SK-N-SH (cell line): ENCODE measurements at regions not wholly inside any gene's neighbourhood (a gene's known extent, or its start where the extent isn't known, plus 50 kb on each side); places are given as distances from the start of the nearest gene placed in this dataset.

Experiments
- CTCF ChIA-PET: fragments of 300-600, 350-600 bp; formaldehyde crosslinking; extraction: SDS; loops from one replicate; lab custom pipeline; 2021; lab: Yijun Ruan, JAX
- POLR2A ChIA-PET: fragments of 350-600 bp; sonication (Branson Sonifier 250); formaldehyde crosslinking; extraction: SDS; loops from one replicate; lab custom pipeline; 2020; ENCODE audit warnings: antibody characterized with exemption, inconsistent platforms; lab: Yijun Ruan, JAX
- DNase-seq: peaks from one replicate; pipeline ENCODE4 v3.0.0; 2012
- H2AFZ ChIP-seq: fragments of 200-600 bp; sonication (generic); 2 replicates; pipeline ENCODE4 v1.8.1; 2016; ENCODE audit warnings: antibody characterized with exemption, mild to moderate bottlenecking, low read depth
- H3F3A ChIP-seq: fragments of 200-600 bp; sonication (generic); replicated peaks from 2 replicates; pipeline ENCODE3; 2016; ENCODE audit warnings: antibody characterized with exemption, mild to moderate bottlenecking; ENCODE audit not compliant: insufficient read depth
- H3K27ac ChIP-seq, 2 experiments: fragments of 200-500 bp in 1 of 2; fragments of 200-600 bp in 1 of 2; sonication (Bioruptor generic) in 1 of 2; sonication (generic), shearing (Covaris generic) in 1 of 2; 2 replicates each; pipeline versions ENCODE4 v1.5.1 to v1.6.1; 2014 to 2016; ENCODE audit warnings: low read depth in 2 of 2, inconsistent platforms in 1 of 2, low read length in 1 of 2, mild to moderate bottlenecking in 1 of 2, mixed read lengths in 1 of 2
- H3K27me3 ChIP-seq: fragments of 200-600 bp; sonication (generic), shearing (Covaris generic); 2 replicates; pipeline ENCODE4 v1.6.1; 2016; ENCODE audit warnings: mixed run types; ENCODE audit not compliant: insufficient read depth
- H3K36me3 ChIP-seq, 2 experiments: fragments of 200-500 bp in 1 of 2; fragments of 200-600 bp in 1 of 2; sonication (Bioruptor generic) in 1 of 2; sonication (generic) in 1 of 2; replicated peaks in 1 of 2; 2 replicates each; pipeline versions ENCODE3 to v1.5.1; 2014 to 2016; ENCODE audit warnings: low read length in 1 of 2, mild to moderate bottlenecking in 1 of 2; ENCODE audit not compliant: insufficient read depth in 2 of 2, control insufficient read depth in 1 of 2
- H3K4me1 ChIP-seq, 2 experiments: fragments of 200-500 bp in 1 of 2; fragments of 200-600 bp in 1 of 2; sonication (Bioruptor generic) in 1 of 2; sonication (generic), shearing (Covaris generic) in 1 of 2; 2 replicates each; pipeline versions ENCODE4 v1.5.1 to v1.6.1; 2014 to 2016; ENCODE audit warnings: low read depth in 1 of 2, low read length in 1 of 2, mixed run types in 1 of 2; ENCODE audit not compliant: insufficient read depth in 2 of 2, control insufficient read depth in 1 of 2
- H3K4me2 ChIP-seq: fragments of 200-600 bp; sonication (generic), shearing (Covaris generic); 2 replicates; pipeline ENCODE4 v1.6.1; 2017; ENCODE audit warnings: mixed run types
- H3K4me3 ChIP-seq, 2 experiments: fragments of 200-500 bp in 1 of 2; fragments of 200-600 bp in 1 of 2; sonication (Bioruptor generic) in 1 of 2; sonication (generic), shearing (Covaris generic) in 1 of 2; 2 replicates each; pipeline versions ENCODE4 v1.5.1 to v1.8.1; 2014 to 2016; ENCODE audit warnings: low read depth in 2 of 2, inconsistent platforms in 1 of 2, low read length in 1 of 2, mild to moderate bottlenecking in 1 of 2, mixed read lengths in 1 of 2, moderate library complexity in 1 of 2
- H3K79me2 ChIP-seq: fragments of 200-600 bp; sonication (generic); 2 replicates; pipeline ENCODE4 v1.8.1; 2017; ENCODE audit warnings: mild to moderate bottlenecking; ENCODE audit not compliant: insufficient read depth
- H3K9ac ChIP-seq: fragments of 200-600 bp; sonication (generic); 2 replicates; pipeline ENCODE4 v1.6.1; 2017; ENCODE audit warnings: mixed run types
- H3K9me2 ChIP-seq: fragments of 200-600 bp; sonication (generic); 2 replicates; pipeline ENCODE4 v1.6.1; 2017; ENCODE audit warnings: mixed run types
- H3K9me3 ChIP-seq: fragments of 200-600 bp; sonication (generic); 2 replicates; pipeline ENCODE4 v1.6.1; 2017; ENCODE audit warnings: mixed run types, mild to moderate bottlenecking, moderate library complexity
- H4K20me1 ChIP-seq: fragments of 200-600 bp; sonication (generic); 2 replicates; pipeline ENCODE4 v1.6.1; 2017; ENCODE audit warnings: mild to moderate bottlenecking, mixed run types; ENCODE audit not compliant: insufficient read depth
- CHD2 ChIP-seq: fragments of 150-350 bp; IDR thresholded peaks from 2 replicates; pipeline ENCODE4 v1.6.1; 2018; ENCODE audit warnings: low read length; ENCODE audit not compliant: partially characterized antibody
- ELF1 ChIP-seq: IDR thresholded peaks from 2 replicates; pipeline ENCODE4 v1.4.0; 2012
- FOSL2 ChIP-seq: IDR thresholded peaks from 2 replicates; pipeline ENCODE4 v1.4.0; 2012; ENCODE audit warnings: low read depth, mild to moderate bottlenecking, moderate library complexity, borderline replicate concordance
- FOXJ3 ChIP-seq: sonication (generic); formaldehyde crosslinking; IDR thresholded peaks from 2 replicates; pipeline ENCODE4 v1.5.1; 2020; ENCODE audit warnings: mild to moderate bottlenecking, missing genetic modification reagents
- FOXM1 ChIP-seq: IDR thresholded peaks from 2 replicates; pipeline ENCODE4 v1.4.0; 2012; ENCODE audit warnings: low read depth, mild to moderate bottlenecking
- JUND ChIP-seq: IDR thresholded peaks from 2 replicates; pipeline ENCODE4 v1.4.0; 2012
- NFIC ChIP-seq: IDR thresholded peaks from 2 replicates; pipeline ENCODE4 v1.4.0; 2012; ENCODE audit warnings: borderline replicate concordance
- RAD21 ChIP-seq: IDR thresholded peaks from 2 replicates; pipeline ENCODE4 v1.6.1; 2012; ENCODE audit warnings: mild to moderate bottlenecking, low read length
- RCOR1 ChIP-seq: fragments of 150-350 bp; IDR thresholded peaks from 2 replicates; pipeline ENCODE4 v1.6.1; 2017; ENCODE audit warnings: antibody characterized with exemption, low read length
- RFX5 ChIP-seq: IDR thresholded peaks from 2 replicates; pipeline ENCODE4 v1.6.1; 2012; ENCODE audit warnings: mild to moderate bottlenecking, improper control_type of control experiment, low read length
- RXRA ChIP-seq: IDR thresholded peaks from 2 replicates; pipeline ENCODE4 v1.4.0; 2012; ENCODE audit warnings: low read depth, mild to moderate bottlenecking, borderline replicate concordance
- TAF1 ChIP-seq: IDR thresholded peaks from 2 replicates; pipeline ENCODE4 v1.6.1; 2012; ENCODE audit warnings: low read depth, mild to moderate bottlenecking, low read length, moderate library complexity, borderline replicate concordance
- ZBTB33 ChIP-seq: IDR thresholded peaks from 2 replicates; pipeline ENCODE4 v1.4.0; 2012; ENCODE audit warnings: low read depth, borderline replicate concordance
- WGBS: methylation state at CpG from one replicate; pipeline ENCODE4 v1.1.6; 2017; ENCODE audit warnings: low lambda C conversion rate; 5-methylcytosine and 5-hydroxymethylcytosine counted together
- TF ChIP-seq, protein P1 (sequence below): fragments of 150-350 bp; IDR thresholded peaks from 2 replicates; pipeline ENCODE4 v1.6.1; 2016; ENCODE audit warnings: mild to moderate bottlenecking, low read depth, low read length

DNA sequence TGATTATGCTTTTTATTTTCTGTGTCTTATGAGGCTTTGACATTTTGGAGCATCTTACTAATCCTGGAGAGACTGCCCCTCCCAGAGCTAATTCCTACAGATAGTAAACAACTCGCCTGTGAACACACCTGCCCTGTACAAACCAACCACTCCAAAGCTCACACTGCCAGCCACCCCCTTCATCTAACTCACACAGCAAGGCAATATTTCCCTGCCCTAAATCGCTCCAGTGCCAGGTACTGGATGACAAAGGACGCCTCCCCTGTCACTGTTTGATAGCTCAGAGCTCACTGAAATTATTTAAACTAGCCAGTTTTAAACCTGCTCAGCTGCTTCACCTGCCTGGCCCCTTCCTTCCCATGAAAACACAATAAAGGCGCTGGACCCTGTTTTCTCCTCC, 535.1 kb upstream of the CELF2 start (continued):
- no peak for TF ChIP-seq RAD21
- no peak for TF ChIP-seq RXRA
- no peak for TF ChIP-seq ELF1

DNA sequence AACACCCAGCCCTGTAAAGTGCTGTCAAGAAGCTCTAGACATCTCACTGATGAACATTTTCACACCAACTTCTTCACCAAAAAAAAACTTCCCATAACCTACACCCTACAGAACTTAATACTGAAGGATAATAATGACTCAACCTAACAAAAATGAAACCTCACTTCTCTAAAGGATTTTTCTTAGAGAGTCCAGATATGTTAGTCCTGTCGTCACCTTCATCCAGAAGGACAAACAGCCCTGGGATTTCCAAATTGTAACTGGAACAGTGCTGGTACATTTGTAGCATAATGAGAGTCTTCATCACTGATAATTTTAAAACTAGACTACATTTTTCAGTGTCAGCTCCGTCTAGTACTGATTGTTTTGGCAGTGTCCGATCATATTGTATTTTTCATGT, 528.6 kb upstream of the CELF2 start:
- H3K9me2 ChIP-seq, result 0 out of 2 replicates have a peak, but pooled peaks cover 2% of the 10 kb centered on the region
- CTCF ChIA-PET, result no interaction called here

DNA sequence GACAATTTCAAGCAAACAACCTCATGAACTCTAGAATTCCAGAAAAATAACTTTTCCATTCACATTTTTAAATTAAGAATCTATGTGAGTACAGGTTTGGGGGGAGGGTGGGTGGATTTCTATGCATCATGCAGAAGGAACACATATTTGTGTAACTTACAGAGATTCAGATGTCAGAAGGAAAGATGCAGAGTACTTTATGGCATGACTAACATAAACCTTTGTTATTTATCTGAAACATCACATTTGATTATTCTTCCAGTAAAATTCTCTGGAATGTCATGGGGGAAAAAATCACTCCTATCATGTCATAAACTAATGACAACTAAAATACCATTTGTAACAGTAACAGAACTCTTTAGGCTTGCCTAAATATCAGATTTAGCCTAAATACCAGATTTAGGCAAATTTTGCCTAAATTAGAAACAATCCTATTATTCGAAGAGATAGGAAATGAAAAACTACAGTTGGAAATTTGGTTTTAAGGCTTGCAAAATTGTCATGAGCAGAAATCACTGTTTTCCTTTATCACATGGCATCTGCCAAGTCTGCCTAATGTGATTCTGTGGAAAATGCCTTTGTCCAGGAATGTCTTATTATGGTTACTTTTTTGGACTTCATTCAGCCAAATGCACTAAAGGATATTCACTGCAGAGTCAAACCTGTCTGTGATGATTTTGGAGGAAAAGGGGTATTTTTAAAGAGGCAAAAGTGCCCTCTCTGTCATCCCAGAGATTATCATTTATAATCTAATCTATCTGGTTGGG, 527.7 kb upstream of the CELF2 start:
- Histone ChIP-seq H3K9me3 (no peaks in the 10 kb centered on the region), H3K4me3 (no peak overlapping the region), H3K27ac (no peak overlapping the region), H3K79me2 (no peaks in the 10 kb centered on the region)
- 18% methylated on average over 1 of the region's 1 CpG for WGBS
- TF ChIP-seq JUND (no peak), FOXJ3 (CRISPR knock-in tag) (no peak), CHD2 (no peak), RXRA (no peak), FOSL2 (no peak), ZBTB33 (no peak), TAF1 (no peak), RCOR1 (no peak)
- TF ChIP-seq, all 33 proteins: peak for 0
- H3K4me1 ChIP-seq, result no peaks in the 10 kb centered on the region
- H3F3A ChIP-seq, result no peaks in the 10 kb centered on the region
- no peak for DNase-seq
- no peaks in the 10 kb centered on the region for H3K27me3 ChIP-seq
- H3K9ac ChIP-seq, result no peak overlapping the region
- H4K20me1 ChIP-seq, result no peaks in the 10 kb centered on the region
- H3K4me2 ChIP-seq, result no peak overlapping the region
- no peaks in the 10 kb centered on the region for H3K36me3 ChIP-seq
- H3K9me2 ChIP-seq, result 0 out of 2 replicates have a peak, but pooled peaks cover 2% of the 10 kb centered on the region
- ChIA-PET CTCF (no interaction called here), POLR2A (no interaction called here)
- no peak overlapping the region for H2AFZ ChIP-seq

More for the DNA sequence above, 528.6 kb upstream of the CELF2 start:
- TF ChIP-seq RCOR1 (no peak), NFIC (no peak), FOXM1 (no peak), RFX5 (no peak)
- TF ChIP-seq, protein P1, sequence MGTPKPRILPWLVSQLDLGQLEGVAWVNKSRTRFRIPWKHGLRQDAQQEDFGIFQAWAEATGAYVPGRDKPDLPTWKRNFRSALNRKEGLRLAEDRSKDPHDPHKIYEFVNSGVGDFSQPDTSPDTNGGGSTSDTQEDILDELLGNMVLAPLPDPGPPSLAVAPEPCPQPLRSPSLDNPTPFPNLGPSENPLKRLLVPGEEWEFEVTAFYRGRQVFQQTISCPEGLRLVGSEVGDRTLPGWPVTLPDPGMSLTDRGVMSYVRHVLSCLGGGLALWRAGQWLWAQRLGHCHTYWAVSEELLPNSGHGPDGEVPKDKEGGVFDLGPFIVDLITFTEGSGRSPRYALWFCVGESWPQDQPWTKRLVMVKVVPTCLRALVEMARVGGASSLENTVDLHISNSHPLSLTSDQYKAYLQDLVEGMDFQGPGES, result no peak
- Histone ChIP-seq H3K36me3 (no peaks in the 10 kb centered on the region), H3K4me1 (no peaks in the 10 kb centered on the region), H3K27me3 (no peaks in the 10 kb centered on the region), H4K20me1 (no peaks in the 10 kb centered on the region), H3K4me3 (no peak overlapping the region), H3K9me3 (no peaks in the 10 kb centered on the region), H3K4me2 (no peak overlapping the region), H3F3A (no peaks in the 10 kb centered on the region), H3K79me2 (no peaks in the 10 kb centered on the region), H3K9ac (no peak overlapping the region), H3K27ac (no peak overlapping the region), H2AFZ (no peak overlapping the region)
- POLR2A ChIA-PET, result no interaction called here
- DNase-seq, result no peak
- 63% methylated on average over 3 of the region's 3 CpGs for WGBS
